ENCODE measurements at regions not wholly inside any gene's neighbourhood (a gene's known extent, or its start where the extent isn't known, plus 50 kb on each side); places are given as distances from the start of the nearest gene placed in this dataset.

DNA sequence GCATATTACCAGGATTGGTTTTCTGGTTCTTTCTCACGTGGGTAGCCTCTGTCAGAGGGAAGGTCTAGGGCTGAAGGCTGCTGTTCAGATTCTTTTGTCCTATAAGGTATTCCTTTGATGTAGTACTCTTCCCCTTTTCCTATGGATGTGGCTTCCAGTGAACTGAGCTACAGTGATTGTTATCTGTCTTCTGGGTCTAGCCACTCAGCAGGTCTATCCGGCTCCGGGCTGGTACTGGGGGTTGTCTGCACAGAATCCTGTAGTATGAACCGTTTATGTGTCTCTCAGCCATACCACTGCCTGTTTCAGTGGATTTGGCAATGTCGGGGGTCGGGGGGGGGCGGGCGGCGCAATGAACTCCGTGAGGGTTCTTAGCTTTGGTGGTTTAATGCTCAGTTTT lies 84.5 kb upstream of the C10orf90 start:
- no peaks in the 10 kb centered on the region for H3K4me1 ChIP-seq (ENCODE audit: control insufficient read depth, insufficient read depth, low read length)
- CTCF ChIA-PET: interaction anchor here (0.6 to 0.7 kb wide), 2 partner anchors 24 to 681 kb away, joined by 3 read pairs; no protein-coding TSS in a partner anchor
- no peak overlapping the region for H3K4me3 ChIP-seq (ENCODE audit: low read depth, low read length)
- TF ChIP-seq, protein P1, sequence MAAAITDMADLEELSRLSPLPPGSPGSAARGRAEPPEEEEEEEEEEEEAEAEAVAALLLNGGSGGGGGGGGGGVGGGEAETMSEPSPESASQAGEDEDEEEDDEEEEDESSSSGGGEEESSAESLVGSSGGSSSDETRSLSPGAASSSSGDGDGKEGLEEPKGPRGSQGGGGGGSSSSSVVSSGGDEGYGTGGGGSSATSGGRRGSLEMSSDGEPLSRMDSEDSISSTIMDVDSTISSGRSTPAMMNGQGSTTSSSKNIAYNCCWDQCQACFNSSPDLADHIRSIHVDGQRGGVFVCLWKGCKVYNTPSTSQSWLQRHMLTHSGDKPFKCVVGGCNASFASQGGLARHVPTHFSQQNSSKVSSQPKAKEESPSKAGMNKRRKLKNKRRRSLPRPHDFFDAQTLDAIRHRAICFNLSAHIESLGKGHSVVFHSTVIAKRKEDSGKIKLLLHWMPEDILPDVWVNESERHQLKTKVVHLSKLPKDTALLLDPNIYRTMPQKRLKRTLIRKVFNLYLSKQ (tag by site-specific recombination; IDR thresholded peaks at IDR 0.05; ENCODE audit: borderline replicate concordance): no peak
- TF ChIP-seq, protein P2, sequence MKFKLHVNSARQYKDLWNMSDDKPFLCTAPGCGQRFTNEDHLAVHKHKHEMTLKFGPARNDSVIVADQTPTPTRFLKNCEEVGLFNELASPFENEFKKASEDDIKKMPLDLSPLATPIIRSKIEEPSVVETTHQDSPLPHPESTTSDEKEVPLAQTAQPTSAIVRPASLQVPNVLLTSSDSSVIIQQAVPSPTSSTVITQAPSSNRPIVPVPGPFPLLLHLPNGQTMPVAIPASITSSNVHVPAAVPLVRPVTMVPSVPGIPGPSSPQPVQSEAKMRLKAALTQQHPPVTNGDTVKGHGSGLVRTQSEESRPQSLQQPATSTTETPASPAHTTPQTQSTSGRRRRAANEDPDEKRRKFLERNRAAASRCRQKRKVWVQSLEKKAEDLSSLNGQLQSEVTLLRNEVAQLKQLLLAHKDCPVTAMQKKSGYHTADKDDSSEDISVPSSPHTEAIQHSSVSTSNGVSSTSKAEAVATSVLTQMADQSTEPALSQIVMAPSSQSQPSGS (tag by site-specific recombination; IDR thresholded peaks at IDR 0.05; ENCODE audit: low read depth): no peak
- TF ChIP-seq ZNF677 (tag by site-specific recombination; IDR thresholded peaks at IDR 0.05): no peak
- TF ChIP-seq ZNF404 (tag by site-specific recombination; IDR thresholded peaks at IDR 0.05): no peak
- no peak for TF ChIP-seq OSR2 (tag by site-specific recombination; IDR thresholded peaks at IDR 0.05)
- no peak for TF ChIP-seq ZNF221 (tag by site-specific recombination; IDR thresholded peaks at IDR 0.05; ENCODE audit: borderline replicate concordance)
- TF ChIP-seq, protein P3, sequence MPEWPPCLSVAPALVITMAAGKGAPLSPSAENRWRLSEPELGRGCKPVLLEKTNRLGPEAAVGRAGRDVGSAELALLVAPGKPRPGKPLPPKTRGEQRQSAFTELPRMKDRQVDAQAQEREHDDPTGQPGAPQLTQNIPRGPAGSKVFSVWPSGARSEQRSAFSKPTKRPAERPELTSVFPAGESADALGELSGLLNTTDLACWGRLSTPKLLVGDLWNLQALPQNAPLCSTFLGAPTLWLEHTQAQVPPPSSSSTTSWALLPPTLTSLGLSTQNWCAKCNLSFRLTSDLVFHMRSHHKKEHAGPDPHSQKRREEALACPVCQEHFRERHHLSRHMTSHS (tag by site-specific recombination; IDR thresholded peaks at IDR 0.05): no peak
- no peak for TF ChIP-seq ZNF514 (tag by site-specific recombination; IDR thresholded peaks at IDR 0.05)
- no peak for TF ChIP-seq ZNF211 (tag by site-specific recombination; IDR thresholded peaks at IDR 0.05; ENCODE audit: low read depth)
- no peak for TF ChIP-seq ZNF391 (tag by site-specific recombination; IDR thresholded peaks at IDR 0.05; ENCODE audit: borderline replicate concordance, low read depth)
- TF ChIP-seq, protein P4, sequence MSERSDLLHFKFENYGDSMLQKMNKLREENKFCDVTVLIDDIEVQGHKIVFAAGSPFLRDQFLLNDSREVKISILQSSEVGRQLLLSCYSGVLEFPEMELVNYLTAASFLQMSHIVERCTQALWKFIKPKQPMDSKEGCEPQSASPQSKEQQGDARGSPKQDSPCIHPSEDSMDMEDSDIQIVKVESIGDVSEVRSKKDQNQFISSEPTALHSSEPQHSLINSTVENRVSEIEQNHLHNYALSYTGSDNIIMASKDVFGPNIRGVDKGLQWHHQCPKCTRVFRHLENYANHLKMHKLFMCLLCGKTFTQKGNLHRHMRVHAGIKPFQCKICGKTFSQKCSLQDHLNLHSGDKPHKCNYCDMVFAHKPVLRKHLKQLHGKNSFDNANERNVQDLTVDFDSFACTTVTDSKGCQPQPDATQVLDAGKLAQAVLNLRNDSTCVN (tag by site-specific recombination; optimal IDR thresholded peaks at IDR 0.05): no peak
- TF ChIP-seq ZNF426 (tag by site-specific recombination; IDR thresholded peaks at IDR 0.05): no peak
- TF ChIP-seq, protein P5, sequence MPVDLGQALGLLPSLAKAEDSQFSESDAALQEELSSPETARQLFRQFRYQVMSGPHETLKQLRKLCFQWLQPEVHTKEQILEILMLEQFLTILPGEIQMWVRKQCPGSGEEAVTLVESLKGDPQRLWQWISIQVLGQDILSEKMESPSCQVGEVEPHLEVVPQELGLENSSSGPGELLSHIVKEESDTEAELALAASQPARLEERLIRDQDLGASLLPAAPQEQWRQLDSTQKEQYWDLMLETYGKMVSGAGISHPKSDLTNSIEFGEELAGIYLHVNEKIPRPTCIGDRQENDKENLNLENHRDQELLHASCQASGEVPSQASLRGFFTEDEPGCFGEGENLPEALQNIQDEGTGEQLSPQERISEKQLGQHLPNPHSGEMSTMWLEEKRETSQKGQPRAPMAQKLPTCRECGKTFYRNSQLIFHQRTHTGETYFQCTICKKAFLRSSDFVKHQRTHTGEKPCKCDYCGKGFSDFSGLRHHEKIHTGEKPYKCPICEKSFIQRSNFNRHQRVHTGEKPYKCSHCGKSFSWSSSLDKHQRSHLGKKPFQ (tag by site-specific recombination; IDR thresholded peaks at IDR 0.05): no peak
- no peak for TF ChIP-seq GLIS2 (tag by site-specific recombination; IDR thresholded peaks at IDR 0.05)
- TF ChIP-seq ZNF366 (tag by site-specific recombination; conservative IDR thresholded peaks at IDR 0.05): no peak
- TF ChIP-seq YY2 (tag by site-specific recombination; IDR thresholded peaks at IDR 0.05): no peak
- TF ChIP-seq ZNF214 (tag by site-specific recombination; IDR thresholded peaks at IDR 0.05; ENCODE audit: borderline replicate concordance): no peak
- no peaks in the 10 kb centered on the region for H3K9me3 ChIP-seq (ENCODE audit: control insufficient read depth, insufficient read depth, low read depth, low read length)
- POLR2A ChIA-PET: no interaction called here
- no peaks in the 10 kb centered on the region for H3K36me3 ChIP-seq (ENCODE audit: control insufficient read depth in 2 of 2, insufficient read depth in 1 of 2, low read length in 2 of 2)
- H3K27ac ChIP-seq (ENCODE audit: extremely low read depth, low read depth, low read length): no peak overlapping the region

DNA sequence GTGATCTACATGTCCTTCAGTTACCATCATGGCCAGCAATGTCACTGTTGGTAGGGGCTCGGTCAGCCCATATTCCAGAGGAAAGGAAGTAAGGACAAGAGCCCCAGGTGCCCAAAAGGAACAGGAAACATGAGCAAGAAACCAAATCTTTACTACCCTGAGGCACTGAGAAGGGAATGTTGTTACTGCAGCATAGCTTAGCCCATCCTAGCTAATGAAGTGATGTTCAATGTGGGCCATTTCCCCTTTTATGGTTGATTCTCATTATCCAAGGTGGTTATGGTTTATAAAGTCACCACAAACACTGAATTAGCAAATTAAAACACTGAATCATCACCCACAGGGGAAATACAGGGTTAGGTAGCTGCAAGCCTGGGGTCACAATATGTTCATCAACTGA lies 88.4 kb upstream of the C10orf90 start:
- H3K27ac ChIP-seq (ENCODE audit: extremely low read depth, low read depth, low read length): no peak overlapping the region
- H3K4me1 ChIP-seq (ENCODE audit: control insufficient read depth, insufficient read depth, low read length): no peaks in the 10 kb centered on the region
- TF ChIP-seq ZNF555 (tag by site-specific recombination; conservative IDR thresholded peaks at IDR 0.05): no peak
- CTCF ChIA-PET: interaction anchor here (1.5 kb wide), 1 partner anchor 10 kb away, joined by 5 read pairs; no protein-coding TSS in a partner anchor
- H3K4me3 ChIP-seq (ENCODE audit: low read depth, low read length): no peak overlapping the region
- no peaks in the 10 kb centered on the region for H3K36me3 ChIP-seq (ENCODE audit: control insufficient read depth in 2 of 2, insufficient read depth in 1 of 2, low read length in 2 of 2)
- no peaks in the 10 kb centered on the region for H3K9me3 ChIP-seq (ENCODE audit: control insufficient read depth, insufficient read depth, low read depth, low read length)
- POLR2A ChIA-PET: no interaction called here
